HG03558 (cell line): ENCODE measurements at regions not wholly inside any gene's neighbourhood (a gene's known extent, or its start where the extent isn't known, plus 50 kb on each side); places are given as distances from the start of the nearest gene placed in this dataset.

Experiments used
- ATAC-seq: cut with Tn5 transposase; IDR thresholded peaks from one replicate; pipeline ENCODE4 v1.9.1; 2021; ENCODE audit warnings: moderate number of reproducible peaks; ENCODE audit not compliant: unreplicated experiment; ENCODE audit errors: extremely low read depth

- no peak for ATAC-seq
Measured at GRCh38 chr5:3809455-3809854, 213.8 kb downstream of the IRX1 start.

GRCh38 chr5:3811116-3811515 is 215.5 kb downstream of the IRX1 start:
- ATAC-seq, result no peak

GRCh38 chr5:3818624-3819023 is 223.0 kb downstream of the IRX1 start:
- no peak for ATAC-seq

GRCh38 chr5:3825531-3826451 is 230.2 kb downstream of the IRX1 start:
- ATAC-seq, result no peak

- ATAC-seq, result no peak
Measured at GRCh38 chr5:3827624-3828023, 232.0 kb downstream of the IRX1 start.

- no peak for ATAC-seq
Measured at GRCh38 chr5:3828761-3829160, 233.1 kb downstream of the IRX1 start.

- no peak for ATAC-seq
Measured at GRCh38 chr5:3833566-3833965, 237.9 kb downstream of the IRX1 start.

- no peak for ATAC-seq
Measured at GRCh38 chr5:3835811-3836210, 240.2 kb downstream of the IRX1 start.

GRCh38 chr5:3836528-3836927 is 240.9 kb downstream of the IRX1 start:
- no peak for ATAC-seq

- ATAC-seq, result no peak
Measured at GRCh38 chr5:3837506-3837905, 241.9 kb downstream of the IRX1 start.

GRCh38 chr5:3839151-3839550 is 243.5 kb downstream of the IRX1 start:
- ATAC-seq, result no peak

- no peak for ATAC-seq
Measured at GRCh38 chr5:3842591-3842990, 247.0 kb downstream of the IRX1 start.

- ATAC-seq, result no peak
Measured at GRCh38 chr5:3843706-3844105, 248.1 kb downstream of the IRX1 start.

- ATAC-seq, result no peak
Measured at GRCh38 chr5:3844266-3844665, 248.6 kb downstream of the IRX1 start.

- no peak for ATAC-seq
Measured at GRCh38 chr5:3845230-3845629, 249.6 kb downstream of the IRX1 start.

- ATAC-seq, result no peak
Measured at GRCh38 chr5:3852161-3852916, 256.7 kb downstream of the IRX1 start.

GRCh38 chr5:3853362-3853761 is 257.7 kb downstream of the IRX1 start:
- no peak for ATAC-seq

- no peak for ATAC-seq
Measured at GRCh38 chr5:3854188-3854821, 258.7 kb downstream of the IRX1 start.

GRCh38 chr5:3856036-3856435 is 260.4 kb downstream of the IRX1 start:
- ATAC-seq, result no peak

- no peak for ATAC-seq
Measured at GRCh38 chr5:3858524-3858923, 262.9 kb downstream of the IRX1 start.

- no peak for ATAC-seq
Measured at GRCh38 chr5:3862906-3863305, 267.3 kb downstream of the IRX1 start.
